NCI-H1417 (cell line): ENCODE measurements at regions not wholly inside any gene's neighbourhood (a gene's known extent, or its start where the extent isn't known, plus 50 kb on each side); places are given as distances from the start of the nearest gene placed in this dataset.
"Not testable (repeated sequence)": the region's sequence is repeated elsewhere in the genome, so short reads cannot be mapped to it uniquely, and the experiment has no call there.

Source experiments
- DNase-seq, 3 experiments: peaks; one replicate each; lab custom pipeline; 2025; lab: John Stamatoyannopoulos, UW

- no peak for DNase-seq
Measured at GRCh38 chr13:109276261-109276660, 510.1 kb downstream of the IRS2 start.

DNA sequence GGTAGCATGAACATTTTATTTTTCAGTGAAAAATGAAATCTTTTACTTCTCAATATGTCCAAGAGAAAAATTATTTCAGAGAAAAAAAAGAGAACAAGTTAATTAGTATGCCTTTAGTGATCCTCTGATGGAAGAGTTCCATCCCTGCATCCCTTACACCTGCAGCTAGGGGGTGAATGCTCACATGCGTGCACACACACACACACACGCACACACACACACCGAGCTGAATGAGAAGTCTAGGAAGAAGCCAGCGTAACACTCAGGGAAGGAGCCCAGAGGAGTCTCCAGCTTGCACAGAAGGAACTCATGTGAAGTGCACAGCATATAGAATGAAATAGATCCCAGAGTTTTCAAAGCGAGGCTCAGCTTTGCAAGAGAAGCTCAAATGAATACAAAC lies 510.5 kb downstream of the IRS2 start:
- DNase-seq, result peak in 1 of 3 experiments; percentile 32

DNA sequence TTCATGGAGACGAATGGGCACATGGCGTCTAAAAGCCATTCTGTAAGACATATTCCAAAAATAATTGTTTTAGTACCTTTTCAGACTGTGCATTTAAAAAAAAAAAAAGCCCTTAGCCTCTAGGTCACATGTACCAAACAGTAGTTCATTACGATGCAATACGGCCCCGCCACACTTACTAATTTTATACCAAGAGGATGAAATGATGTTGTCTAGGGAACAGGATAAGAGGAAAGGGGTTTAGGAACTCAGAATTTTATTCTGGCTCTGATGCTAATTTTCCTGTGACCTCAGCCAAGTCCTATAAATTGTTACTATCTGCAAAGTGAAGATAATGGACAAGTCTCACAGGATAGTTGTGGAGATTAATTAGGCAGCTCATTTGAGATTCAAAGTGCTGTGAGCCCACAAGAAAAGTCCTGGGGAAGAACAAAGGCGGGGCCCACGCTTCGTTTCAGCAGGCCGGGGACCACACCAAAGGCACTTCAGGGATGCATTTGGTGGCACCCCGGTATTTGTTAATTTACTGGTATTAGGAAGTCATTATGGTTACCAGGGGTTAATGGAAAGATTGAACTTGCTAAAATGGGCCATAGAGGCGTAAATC lies 511.1 kb downstream of the IRS2 start:
- no peak for DNase-seq

- DNase-seq, result no peak
Measured at GRCh38 chr13:109274188-109274821, 512.1 kb downstream of the IRS2 start.

DNA sequence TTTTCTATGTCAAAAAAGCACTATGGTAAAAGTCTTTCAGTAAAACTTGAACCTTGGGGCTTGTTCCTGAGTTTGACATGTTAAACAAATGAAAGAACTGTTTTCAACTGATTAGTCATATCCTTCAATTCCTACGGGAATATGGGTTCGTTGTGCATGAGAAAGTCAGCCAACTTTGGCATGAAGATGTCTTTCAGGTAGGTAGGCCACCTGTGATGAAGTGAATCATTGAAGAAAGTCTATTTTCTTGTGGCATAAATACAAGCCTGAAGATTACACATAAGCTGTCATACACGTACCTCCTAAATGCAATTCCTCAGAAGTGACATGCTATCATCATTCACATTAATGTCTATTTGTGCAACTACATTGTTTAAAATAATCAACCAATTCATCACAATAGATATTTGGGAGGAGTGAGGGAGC lies 513.0 kb downstream of the IRS2 start:
- DNase-seq, result no peak

DNA sequence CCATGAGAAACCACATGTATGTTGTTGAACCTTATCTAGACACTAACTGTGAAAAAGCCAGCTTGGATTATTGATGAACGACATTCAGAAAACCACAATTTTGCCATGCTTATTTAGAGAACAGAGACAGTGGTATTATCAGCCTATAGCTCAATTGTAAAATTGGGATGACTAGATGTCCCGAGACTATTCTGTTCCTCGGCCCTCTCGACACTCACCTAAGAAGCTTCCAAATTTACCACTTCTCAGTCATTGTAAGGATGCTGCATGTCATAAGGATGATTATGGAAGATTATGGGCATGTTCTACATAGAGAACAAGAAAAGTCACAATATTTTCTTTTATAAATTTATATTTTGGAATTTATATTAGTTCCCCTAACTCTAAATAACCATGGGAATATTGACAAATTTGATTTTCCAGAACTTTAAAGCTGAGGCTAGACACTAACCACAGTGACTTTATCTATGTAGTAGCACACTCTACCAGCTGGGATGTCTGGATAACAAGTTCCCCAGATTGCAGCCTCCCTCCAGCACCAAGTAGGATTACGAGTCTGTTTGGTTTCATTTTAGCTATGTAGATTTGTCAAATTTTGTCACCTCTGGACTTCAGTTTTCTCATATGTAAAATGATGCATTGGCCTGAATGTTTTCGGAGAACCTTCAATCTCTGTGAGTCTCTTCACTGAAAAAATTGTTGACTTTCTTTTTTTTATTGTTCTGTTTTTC lies 513.6 kb downstream of the IRS2 start:
- no peak for DNase-seq

DNA sequence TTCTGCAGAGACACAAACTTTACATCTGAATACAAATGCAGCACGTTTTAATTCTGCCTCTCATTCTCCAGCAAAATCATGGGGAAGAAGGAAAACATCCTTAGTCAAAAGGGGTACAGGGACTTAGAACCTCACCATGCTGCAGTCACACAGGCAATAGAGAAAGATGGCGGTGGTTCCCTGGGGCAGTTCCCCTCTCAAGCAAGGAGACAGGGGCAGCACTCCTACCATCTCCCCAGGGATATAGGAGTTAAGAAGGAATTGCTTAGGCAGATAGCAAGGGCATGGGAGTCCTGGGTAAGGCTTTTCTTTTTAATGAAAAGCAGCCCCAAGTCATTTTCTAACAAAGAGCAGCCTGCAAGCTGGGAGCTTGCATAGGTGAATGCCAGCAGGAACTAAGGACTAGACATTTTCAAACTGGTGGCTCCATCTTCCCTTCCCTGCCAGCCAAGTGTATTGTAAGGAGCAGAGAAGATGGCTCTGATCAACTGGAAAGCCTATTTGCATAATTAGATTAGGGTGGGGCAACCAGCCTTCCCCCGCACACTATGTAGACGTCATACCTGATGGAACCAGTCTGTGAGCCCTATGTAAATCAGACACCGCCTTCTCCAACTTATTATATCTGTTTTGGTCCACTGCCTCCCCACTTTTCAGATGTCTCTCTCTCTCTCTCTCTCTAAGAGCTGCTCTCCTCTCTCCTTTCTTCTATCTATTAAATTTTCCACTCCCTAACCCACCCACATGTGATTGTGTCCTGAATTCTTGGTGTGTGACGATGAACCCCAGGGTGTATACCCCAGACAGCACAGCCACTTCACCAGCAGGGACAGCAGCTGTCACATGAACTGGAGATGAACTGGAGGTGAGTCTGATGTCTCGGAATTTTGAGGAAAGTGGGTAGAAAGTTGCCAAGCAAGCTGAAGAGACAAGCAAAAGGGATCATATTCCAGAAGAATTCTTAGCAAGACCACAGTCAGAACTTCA lies 514.5 kb downstream of the IRS2 start:
- no peak for DNase-seq

DNA sequence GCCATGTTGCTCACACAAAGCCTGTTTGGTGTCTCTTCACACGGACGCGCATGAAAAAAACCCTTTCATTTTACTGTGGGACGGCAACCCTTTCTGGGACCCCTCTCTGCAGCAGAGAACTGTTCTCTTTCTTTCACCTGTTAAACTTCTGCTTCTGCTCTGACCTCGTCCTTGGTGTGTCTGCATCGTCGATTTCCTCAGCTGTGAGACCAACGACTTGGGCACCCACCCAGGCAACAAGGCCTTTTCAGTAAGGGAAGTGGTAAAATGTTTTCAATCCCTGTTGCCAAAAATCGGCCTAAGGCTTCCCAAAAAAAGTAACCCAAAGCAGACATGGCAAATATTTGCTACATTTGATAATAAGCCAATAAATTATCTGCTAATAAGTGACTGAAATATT lies 515.3 kb downstream of the IRS2 start:
- DNase-seq, result no peak

GRCh38 chr13:109269381-109269780 lies 517.0 kb downstream of the IRS2 start:
- DNase-seq, result not testable (repeated sequence)

- DNase-seq, result not testable (repeated sequence)
Measured at GRCh38 chr13:109268492-109268891, 517.9 kb downstream of the IRS2 start.

- not testable (repeated sequence) for DNase-seq
Measured at GRCh38 chr13:109267400-109267799, 519.0 kb downstream of the IRS2 start.

- not testable (repeated sequence) for DNase-seq
Measured at GRCh38 chr13:109265438-109265742, 521.0 kb downstream of the IRS2 start.

GRCh38 chr13:109264603-109265437 lies 521.6 kb downstream of the IRS2 start:
- not testable (repeated sequence) for DNase-seq

DNA sequence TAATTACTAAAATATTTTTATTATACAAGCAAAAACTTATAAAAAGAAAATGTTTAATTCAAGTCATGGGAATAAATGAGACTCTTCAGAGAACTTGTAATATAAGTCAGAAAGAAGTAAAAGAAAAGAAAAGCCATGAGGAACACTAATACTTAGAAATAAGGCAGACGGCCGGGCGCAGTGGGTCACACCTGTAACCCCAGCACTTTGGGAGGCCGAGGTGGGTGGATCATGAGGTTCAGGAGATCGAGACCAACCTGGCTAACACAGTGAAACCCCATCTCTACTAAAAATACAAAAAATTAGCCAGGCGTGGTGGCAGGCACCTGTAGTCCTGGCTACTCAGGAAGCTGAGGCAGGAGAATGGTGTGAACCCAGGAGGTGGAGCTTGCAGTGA lies 528.6 kb downstream of the IRS2 start:
- DNase-seq, result not testable (repeated sequence)
